ENCODE measurements at regions not wholly inside any gene's neighbourhood (a gene's known extent, or its start where the extent isn't known, plus 50 kb on each side); places are given as distances from the start of the nearest gene placed in this dataset.

GRCh38 chr9:99577351-99577750, 244.3 kb upstream of the NR4A3 start:
- no peaks in the 10 kb centered on the region for H3K36me3 ChIP-seq (ENCODE audit: insufficient read depth, low read length)
- H3K27me3 ChIP-seq (ENCODE audit: control insufficient read depth in 1 of 2, insufficient read depth in 2 of 2, low read length in 2 of 2), result no peaks in the 10 kb centered on the region
- no peak overlapping the region for H3K4me3 ChIP-seq (ENCODE audit: low read depth in 1 of 2, low read length in 2 of 2)
- H3K27ac ChIP-seq (ENCODE audit: low read depth, low read length), result no peak overlapping the region
- no peak overlapping the region for H3K9ac ChIP-seq (ENCODE audit: low read length)
- H3K9me3 ChIP-seq (ENCODE audit: low read length), result no peaks in the 10 kb centered on the region
- H3K4me1 ChIP-seq (ENCODE audit: insufficient read depth, low read length), result peaks cover 7% of the 10 kb centered on the region

- Histone ChIP-seq H3K4me1 (ENCODE audit: insufficient read depth, low read length) (no peaks in the 10 kb centered on the region), H3K9me3 (ENCODE audit: low read length) (no peaks in the 10 kb centered on the region), H3K27ac (ENCODE audit: low read depth, low read length) (no peak overlapping the region), H3K9ac (ENCODE audit: low read length) (no peak overlapping the region), H3K36me3 (ENCODE audit: insufficient read depth, low read length) (no peaks in the 10 kb centered on the region), H3K27me3 (ENCODE audit: control insufficient read depth in 1 of 2, insufficient read depth in 2 of 2, low read length in 2 of 2) (no peaks in the 10 kb centered on the region), H3K4me3 (ENCODE audit: low read depth in 1 of 2, low read length in 2 of 2) (no peak overlapping the region)
Measured at GRCh38 chr9:99578666-99579065, 243.0 kb upstream of the NR4A3 start.

GRCh38 chr9:99579964-99580363, 241.7 kb upstream of the NR4A3 start:
- Histone ChIP-seq H3K9ac (ENCODE audit: low read length) (no peak overlapping the region), H3K36me3 (ENCODE audit: insufficient read depth, low read length) (no peaks in the 10 kb centered on the region), H3K27ac (ENCODE audit: low read depth, low read length) (no peak overlapping the region)

GRCh38 chr9:99582814-99583213, 238.9 kb upstream of the NR4A3 start:
- Histone ChIP-seq H3K27me3 (ENCODE audit: control insufficient read depth in 1 of 2, insufficient read depth in 2 of 2, low read length in 2 of 2) (no peaks in the 10 kb centered on the region), H3K9ac (ENCODE audit: low read length) (no peak overlapping the region), H3K36me3 (ENCODE audit: insufficient read depth, low read length) (no peaks in the 10 kb centered on the region), H3K4me3 (ENCODE audit: low read depth in 1 of 2, low read length in 2 of 2) (no peak overlapping the region), H3K27ac (ENCODE audit: low read depth, low read length) (no peak overlapping the region), H3K4me1 (ENCODE audit: insufficient read depth, low read length) (no peaks in the 10 kb centered on the region), H3K9me3 (ENCODE audit: low read length) (no peaks in the 10 kb centered on the region)

More at GRCh38 chr9:99579964-99580363, 241.7 kb upstream of the NR4A3 start:
- no peaks in the 10 kb centered on the region for H3K9me3 ChIP-seq (ENCODE audit: low read length)
- no peaks in the 10 kb centered on the region for H3K27me3 ChIP-seq (ENCODE audit: control insufficient read depth in 1 of 2, insufficient read depth in 2 of 2, low read length in 2 of 2)
- no peaks in the 10 kb centered on the region for H3K4me1 ChIP-seq (ENCODE audit: insufficient read depth, low read length)
- H3K4me3 ChIP-seq (ENCODE audit: low read depth in 1 of 2, low read length in 2 of 2), result no peak overlapping the region

GRCh38 chr9:99588299-99588698, 233.4 kb upstream of the NR4A3 start:
- Histone ChIP-seq H3K4me1 (ENCODE audit: insufficient read depth, low read length) (no peaks in the 10 kb centered on the region), H3K27ac (ENCODE audit: low read depth, low read length) (no peak overlapping the region), H3K9ac (ENCODE audit: low read length) (no peak overlapping the region), H3K9me3 (ENCODE audit: low read length) (no peaks in the 10 kb centered on the region), H3K36me3 (ENCODE audit: insufficient read depth, low read length) (no peaks in the 10 kb centered on the region), H3K4me3 (ENCODE audit: low read depth in 1 of 2, low read length in 2 of 2) (no peak overlapping the region), H3K27me3 (ENCODE audit: control insufficient read depth in 1 of 2, insufficient read depth in 2 of 2, low read length in 2 of 2) (no peaks in the 10 kb centered on the region)

GRCh38 chr9:99588747-99589146, 232.9 kb upstream of the NR4A3 start:
- H3K27ac ChIP-seq (ENCODE audit: low read depth, low read length), result no peak overlapping the region

DNA sequence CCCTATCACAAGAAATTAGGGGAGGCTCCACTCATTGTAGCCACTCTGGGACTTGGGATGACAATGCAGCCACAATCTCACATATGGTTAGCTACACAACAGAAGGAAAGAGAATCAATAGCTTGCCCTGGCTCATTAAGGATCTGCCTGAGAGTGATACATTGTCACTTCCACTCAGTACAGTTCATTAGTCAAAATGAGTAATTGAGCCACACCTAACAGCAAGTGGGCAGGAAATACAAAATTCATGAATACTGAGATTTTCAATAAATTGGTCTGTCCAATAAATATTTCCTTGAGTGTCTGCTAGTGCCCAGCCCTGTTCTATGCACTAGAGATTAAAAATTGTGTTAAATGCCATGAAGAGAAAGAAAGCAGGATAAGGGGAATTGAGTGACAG, 231.3 kb upstream of the NR4A3 start:
- Histone ChIP-seq H3K36me3 (ENCODE audit: insufficient read depth, low read length) (no peaks in the 10 kb centered on the region), H3K27me3 (ENCODE audit: control insufficient read depth in 1 of 2, insufficient read depth in 2 of 2, low read length in 2 of 2) (no peaks in the 10 kb centered on the region), H3K4me3 (ENCODE audit: low read depth in 1 of 2, low read length in 2 of 2) (no peak overlapping the region), H3K9ac (ENCODE audit: low read length) (no peak overlapping the region), H3K4me1 (ENCODE audit: insufficient read depth, low read length) (no peaks in the 10 kb centered on the region), H3K27ac (ENCODE audit: low read depth, low read length) (no peak overlapping the region), H3K9me3 (ENCODE audit: low read length) (no peaks in the 10 kb centered on the region)

More at GRCh38 chr9:99588747-99589146, 232.9 kb upstream of the NR4A3 start:
- Histone ChIP-seq H3K27me3 (ENCODE audit: control insufficient read depth in 1 of 2, insufficient read depth in 2 of 2, low read length in 2 of 2) (no peaks in the 10 kb centered on the region), H3K36me3 (ENCODE audit: insufficient read depth, low read length) (no peaks in the 10 kb centered on the region), H3K9ac (ENCODE audit: low read length) (no peak overlapping the region), H3K4me3 (ENCODE audit: low read depth in 1 of 2, low read length in 2 of 2) (no peak overlapping the region), H3K4me1 (ENCODE audit: insufficient read depth, low read length) (no peaks in the 10 kb centered on the region), H3K9me3 (ENCODE audit: low read length) (no peaks in the 10 kb centered on the region)

GRCh38 chr9:99590840-99591239, 230.8 kb upstream of the NR4A3 start:
- H3K27me3 ChIP-seq (ENCODE audit: control insufficient read depth in 1 of 2, insufficient read depth in 2 of 2, low read length in 2 of 2), result no peaks in the 10 kb centered on the region
- H3K4me1 ChIP-seq (ENCODE audit: insufficient read depth, low read length), result no peaks in the 10 kb centered on the region
- no peak overlapping the region for H3K4me3 ChIP-seq (ENCODE audit: low read depth in 1 of 2, low read length in 2 of 2)
- H3K9me3 ChIP-seq (ENCODE audit: low read length), result no peaks in the 10 kb centered on the region
- no peaks in the 10 kb centered on the region for H3K36me3 ChIP-seq (ENCODE audit: insufficient read depth, low read length)
- no peak overlapping the region for H3K9ac ChIP-seq (ENCODE audit: low read length)
- H3K27ac ChIP-seq (ENCODE audit: low read depth, low read length), result no peak overlapping the region

DNA sequence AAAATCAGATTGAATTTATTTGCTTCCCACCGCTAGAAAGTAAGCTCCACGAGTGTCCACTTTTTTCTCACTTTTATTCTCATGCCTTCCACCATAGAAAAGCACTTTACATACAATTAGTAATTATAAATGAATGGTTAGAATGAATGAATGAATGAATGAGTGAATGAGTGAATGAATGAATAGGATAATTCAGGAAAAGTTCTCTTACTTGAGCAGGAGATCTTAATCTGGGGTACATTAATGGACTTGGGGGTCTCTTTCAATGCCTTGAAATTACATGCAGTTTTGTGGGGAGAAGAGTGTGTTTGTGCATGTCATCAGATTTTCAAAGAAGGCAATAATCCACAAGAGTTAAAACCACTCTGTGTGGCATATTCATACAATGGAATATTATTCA, 229.9 kb upstream of the NR4A3 start:
- Histone ChIP-seq H3K9me3 (ENCODE audit: low read length) (no peaks in the 10 kb centered on the region), H3K4me1 (ENCODE audit: insufficient read depth, low read length) (no peaks in the 10 kb centered on the region), H3K4me3 (ENCODE audit: low read depth in 1 of 2, low read length in 2 of 2) (no peak overlapping the region), H3K9ac (ENCODE audit: low read length) (no peak overlapping the region), H3K36me3 (ENCODE audit: insufficient read depth, low read length) (no peaks in the 10 kb centered on the region), H3K27me3 (ENCODE audit: control insufficient read depth in 1 of 2, insufficient read depth in 2 of 2, low read length in 2 of 2) (no peaks in the 10 kb centered on the region), H3K27ac (ENCODE audit: low read depth, low read length) (no peak overlapping the region)

DNA sequence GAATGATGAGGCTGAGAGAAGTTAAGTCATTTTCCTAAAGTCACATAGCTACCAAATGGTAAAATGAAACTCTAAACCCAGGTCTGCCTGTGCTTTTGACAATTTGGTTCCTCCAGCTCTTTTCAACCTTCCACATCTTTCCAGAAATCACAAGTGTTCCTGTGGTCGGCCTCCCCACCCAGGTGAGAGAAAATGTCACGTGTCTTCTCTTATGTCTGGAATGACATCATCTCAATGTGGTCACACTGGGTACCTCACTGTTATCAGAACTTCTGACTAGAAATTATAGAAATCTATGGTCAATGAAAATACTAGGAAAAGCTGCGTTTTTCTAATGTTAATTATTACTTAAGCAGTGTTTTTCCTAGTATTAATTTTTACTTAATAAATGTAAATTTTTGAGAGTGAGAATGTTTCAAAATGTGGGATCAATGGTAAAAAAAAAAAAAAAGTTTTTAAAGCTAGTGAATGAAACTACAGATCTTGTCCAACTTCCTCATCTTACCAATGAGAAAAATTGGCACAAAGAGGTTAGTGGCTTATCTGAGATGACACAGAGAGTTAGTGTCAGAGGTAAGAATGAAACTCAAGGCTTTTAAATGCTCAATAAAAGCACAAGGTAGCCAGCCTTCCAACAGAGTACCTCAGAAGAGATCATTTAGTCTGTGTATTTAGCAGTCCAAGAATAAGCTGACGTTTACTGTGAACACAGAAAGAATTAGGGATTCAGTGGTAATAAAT, 228.7 kb upstream of the NR4A3 start:
- Histone ChIP-seq H3K36me3 (ENCODE audit: insufficient read depth, low read length) (no peaks in the 10 kb centered on the region), H3K9me3 (ENCODE audit: low read length) (no peaks in the 10 kb centered on the region), H3K4me1 (ENCODE audit: insufficient read depth, low read length) (no peaks in the 10 kb centered on the region), H3K4me3 (ENCODE audit: low read depth in 1 of 2, low read length in 2 of 2) (no peak overlapping the region), H3K27ac (ENCODE audit: low read depth, low read length) (no peak overlapping the region), H3K9ac (ENCODE audit: low read length) (no peak overlapping the region), H3K27me3 (ENCODE audit: control insufficient read depth in 1 of 2, insufficient read depth in 2 of 2, low read length in 2 of 2) (no peaks in the 10 kb centered on the region)

DNA sequence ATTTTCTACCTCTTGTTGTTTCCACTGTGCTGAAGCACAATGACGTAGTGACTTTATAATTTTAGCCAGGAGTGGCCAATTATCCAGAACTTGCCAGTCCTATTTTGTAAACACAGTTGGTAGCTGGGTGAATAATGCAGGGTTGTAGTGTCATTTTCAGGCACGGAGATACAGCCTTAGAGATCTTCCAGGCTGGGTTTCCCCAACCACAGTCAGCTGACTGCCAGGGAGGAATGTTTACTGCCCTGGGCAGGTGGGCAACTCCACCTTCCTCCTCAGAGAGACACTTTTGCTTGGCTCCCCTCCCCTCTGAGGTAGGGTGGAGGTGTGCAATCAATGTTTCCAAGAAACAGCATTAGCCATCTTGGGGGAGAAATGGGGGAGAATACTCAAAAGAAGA, 228.1 kb upstream of the NR4A3 start:
- Histone ChIP-seq H3K9me3 (ENCODE audit: low read length) (no peaks in the 10 kb centered on the region), H3K9ac (ENCODE audit: low read length) (no peak overlapping the region), H3K36me3 (ENCODE audit: insufficient read depth, low read length) (no peaks in the 10 kb centered on the region), H3K27me3 (ENCODE audit: control insufficient read depth in 1 of 2, insufficient read depth in 2 of 2, low read length in 2 of 2) (no peaks in the 10 kb centered on the region), H3K4me3 (ENCODE audit: low read depth in 1 of 2, low read length in 2 of 2) (no peak overlapping the region), H3K4me1 (ENCODE audit: insufficient read depth, low read length) (no peaks in the 10 kb centered on the region), H3K27ac (ENCODE audit: low read depth, low read length) (no peak overlapping the region)

GRCh38 chr9:99594056-99594780, 227.5 kb upstream of the NR4A3 start:
- Histone ChIP-seq H3K9me3 (ENCODE audit: low read length) (no peaks in the 10 kb centered on the region), H3K4me3 (ENCODE audit: low read depth in 1 of 2, low read length in 2 of 2) (no peak overlapping the region), H3K36me3 (ENCODE audit: insufficient read depth, low read length) (no peaks in the 10 kb centered on the region), H3K27ac (ENCODE audit: low read depth, low read length) (no peak overlapping the region), H3K4me1 (ENCODE audit: insufficient read depth, low read length) (no peaks in the 10 kb centered on the region), H3K27me3 (ENCODE audit: control insufficient read depth in 1 of 2, insufficient read depth in 2 of 2, low read length in 2 of 2) (no peaks in the 10 kb centered on the region), H3K9ac (ENCODE audit: low read length) (no peak overlapping the region)

Measured in muscle layer of colon (tissue), 2 donors.